GM23338 (cell line): ENCODE measurements at regions not wholly inside any gene's neighbourhood (a gene's known extent, or its start where the extent isn't known, plus 50 kb on each side); places are given as distances from the start of the nearest gene placed in this dataset.

ENCODE experiments used
- CTCF ChIP-seq, 2 experiments: fragments of 200-600 bp in 1 of 2; sonication (generic) in 1 of 2; conservative IDR thresholded peaks; 2 replicates each; pipeline versions ENCODE4 v1.5.1 to v1.6.1; 2016 to 2017; ENCODE audit warnings: antibody characterized with exemption in 2 of 2, low read depth in 2 of 2, mild to moderate bottlenecking in 2 of 2, moderate library complexity in 1 of 2
- JUNB ChIP-seq: IDR thresholded peaks from one replicate; pipeline ENCODE4 v1.6.1; 2016; ENCODE audit warnings: antibody characterized with exemption; ENCODE audit not compliant: unreplicated experiment
- REST ChIP-seq: IDR thresholded peaks from one replicate; pipeline ENCODE4 v1.6.1; 2018; ENCODE audit warnings: antibody characterized with exemption; ENCODE audit not compliant: unreplicated experiment

GRCh38 chr12:41739066-41739465, 405.6 kb downstream of the GXYLT1 start:
- TF ChIP-seq JUNB (no peak), CTCF (conservative IDR thresholded peaks at IDR 0.05; ENCODE audit: low read depth in 2 of 2) (no peak), REST (no peak)
